Activated CD4-positive, alpha-beta T cell treated with anti-CD3 and anti-CD28 coated beads for 4 hours (primary cell): ENCODE measurements at regions not wholly inside any gene's neighbourhood (a gene's known extent, or its start where the extent isn't known, plus 50 kb on each side); places are given as distances from the start of the nearest gene placed in this dataset.

Source experiments
- DNase-seq, 2 donors: peaks; one replicate each; pipeline ENCODE4 v3.0.0-alpha.2; 2020

DNA sequence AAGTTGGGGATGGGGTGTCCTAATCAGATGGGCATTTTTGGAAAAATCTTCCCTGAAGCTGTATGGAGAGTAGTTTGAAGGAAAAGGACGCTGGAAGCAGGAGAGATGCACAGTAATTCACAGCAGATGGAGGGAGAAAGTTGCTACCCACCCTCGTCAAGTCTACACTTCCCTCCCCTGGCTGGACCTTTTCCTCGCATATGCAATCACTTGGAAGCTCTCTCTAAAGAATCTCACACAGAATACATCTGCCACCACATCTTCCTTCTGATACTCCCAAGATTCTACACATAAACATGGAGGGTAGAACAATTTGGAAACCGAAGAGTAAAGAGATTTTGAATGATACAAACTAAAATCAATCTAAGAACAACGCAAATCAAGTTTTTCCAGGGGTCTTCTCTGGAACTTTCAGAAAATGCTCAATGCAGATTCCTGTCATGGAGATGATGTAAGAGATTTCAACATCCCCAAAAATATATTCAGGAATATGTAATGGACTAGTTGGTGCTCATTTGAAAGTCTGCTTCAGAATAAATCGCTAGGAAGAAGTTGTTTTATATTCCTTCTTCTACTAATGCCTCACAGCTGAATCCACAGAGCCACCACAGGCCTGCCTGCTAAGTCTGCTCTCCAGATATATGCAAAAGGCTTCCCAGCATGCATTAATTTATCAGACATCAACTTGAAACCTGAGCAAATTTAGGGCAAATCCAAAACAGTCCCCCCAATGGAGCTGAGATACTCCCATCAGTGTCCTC, 291.5 kb downstream of the LRATD1 start:
- no peak for DNase-seq

DNA sequence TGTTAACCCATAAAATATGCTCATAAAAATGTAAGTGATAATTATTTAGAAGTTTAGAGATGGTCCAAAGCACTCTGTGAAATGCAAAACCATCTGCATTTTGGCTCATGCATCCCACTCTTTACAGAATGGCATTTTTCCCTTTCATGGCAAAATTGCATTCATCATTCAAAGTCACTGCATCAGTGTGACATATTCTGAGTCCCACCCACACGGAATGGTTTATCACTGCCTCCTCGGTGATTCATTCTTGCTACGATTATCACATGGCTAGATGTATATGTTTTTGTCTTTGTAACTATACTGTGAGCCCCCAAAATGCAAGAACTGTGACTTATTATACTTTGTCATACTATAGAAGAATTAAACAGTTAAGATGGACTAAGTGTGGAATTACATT, 293.0 kb downstream of the LRATD1 start:
- no peak for DNase-seq

DNA sequence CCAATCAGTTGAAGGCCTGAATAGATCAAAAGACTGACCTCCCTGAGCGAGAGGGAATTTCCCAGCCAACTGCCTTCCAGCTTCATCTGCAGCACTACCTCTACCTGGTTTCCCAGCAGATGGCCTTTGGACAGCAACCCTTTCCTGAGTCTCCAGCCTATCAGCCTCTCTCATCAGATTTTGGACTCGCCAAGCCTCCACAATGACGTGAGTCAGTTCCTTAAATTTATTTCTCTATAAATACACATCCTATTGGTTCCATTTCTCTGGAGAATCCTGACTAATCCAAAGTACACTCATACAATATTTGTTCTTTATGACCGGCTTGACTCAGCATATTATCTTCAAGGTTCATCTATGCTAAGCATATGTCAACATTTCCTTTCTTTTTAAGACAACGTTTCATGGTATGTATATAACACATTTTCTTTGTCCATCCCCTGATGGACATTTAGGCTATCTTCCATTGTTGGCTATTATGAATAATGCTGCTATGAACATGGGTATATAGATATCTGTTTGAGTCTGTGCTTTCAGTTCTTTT, 294.6 kb downstream of the LRATD1 start:
- DNase-seq, result no peak

DNA sequence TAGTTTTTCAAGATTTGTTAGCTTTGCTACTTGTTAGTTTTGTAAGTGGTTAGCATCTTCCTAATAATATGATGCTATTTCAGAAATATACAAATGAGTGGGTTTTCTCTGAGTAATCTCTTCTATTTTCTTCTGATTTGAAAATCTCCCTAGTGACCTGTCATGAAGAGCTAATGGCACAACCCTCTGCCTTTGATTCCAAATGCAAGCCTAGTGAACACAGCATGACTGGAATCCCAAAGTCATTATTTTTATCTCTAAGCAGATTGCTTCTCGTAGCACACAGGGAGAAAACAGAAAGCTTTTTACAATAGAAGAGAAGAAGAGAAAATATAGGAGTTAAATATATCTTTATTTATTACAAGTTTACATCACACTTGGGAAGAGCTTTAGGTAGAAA, 295.5 kb downstream of the LRATD1 start:
- no peak for DNase-seq

DNA sequence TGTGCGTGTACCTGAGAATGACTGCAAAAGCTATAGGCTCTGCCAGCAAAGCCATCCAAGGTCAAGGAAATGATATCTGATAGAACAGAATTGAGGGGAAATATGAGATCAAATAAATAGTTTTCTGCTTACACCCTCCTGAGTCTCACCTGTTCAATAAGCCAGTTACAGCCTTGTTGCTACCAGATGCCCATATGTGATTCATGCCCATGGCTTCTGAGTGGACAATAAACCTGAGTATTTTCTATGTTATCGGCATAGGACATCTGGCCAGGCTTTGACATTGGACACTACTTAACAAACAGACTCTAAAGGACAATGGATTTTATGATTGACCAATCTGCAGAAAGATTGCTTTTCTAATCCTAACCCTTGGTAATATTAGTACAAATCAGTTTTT, 297.9 kb downstream of the LRATD1 start:
- no peak for DNase-seq

DNA sequence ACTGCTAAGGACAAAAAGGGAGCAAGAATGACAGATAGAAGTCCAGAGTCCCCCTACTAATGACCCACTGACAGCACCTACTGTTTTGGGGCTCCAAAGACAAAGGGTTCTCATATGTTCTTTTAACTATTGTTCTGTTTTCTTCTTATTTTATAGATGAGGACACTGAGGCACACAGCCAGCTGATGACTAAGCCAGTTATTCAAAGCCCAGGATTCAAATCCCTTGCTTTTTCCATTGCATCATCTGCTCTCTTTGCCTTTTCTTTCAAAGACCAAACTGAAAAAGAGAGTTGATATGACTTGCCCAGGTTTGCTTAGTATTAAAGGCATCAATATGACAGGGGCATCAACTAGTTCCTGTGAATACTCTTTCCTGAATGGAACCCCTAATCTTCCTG, 299.8 kb downstream of the LRATD1 start:
- DNase-seq, result no peak

DNA sequence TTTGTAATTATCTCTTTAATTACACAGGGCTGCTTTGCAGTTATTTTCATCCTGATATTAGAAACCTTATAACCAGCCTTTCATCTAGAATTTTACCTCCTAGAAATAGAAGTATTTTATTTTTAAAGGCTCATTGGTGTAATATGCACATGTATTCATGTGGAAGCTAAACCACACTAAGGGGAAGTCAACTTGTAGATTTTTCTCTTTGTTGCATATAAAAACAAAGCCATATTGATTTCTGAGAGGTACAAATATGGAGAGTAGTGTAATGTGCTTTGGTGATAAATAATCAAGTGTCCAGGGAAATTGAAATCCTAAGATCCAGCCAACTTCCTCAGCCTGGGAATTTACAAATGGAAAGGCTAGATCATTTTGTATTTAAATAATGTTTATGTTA, 301.2 kb downstream of the LRATD1 start:
- no peak for DNase-seq

DNA sequence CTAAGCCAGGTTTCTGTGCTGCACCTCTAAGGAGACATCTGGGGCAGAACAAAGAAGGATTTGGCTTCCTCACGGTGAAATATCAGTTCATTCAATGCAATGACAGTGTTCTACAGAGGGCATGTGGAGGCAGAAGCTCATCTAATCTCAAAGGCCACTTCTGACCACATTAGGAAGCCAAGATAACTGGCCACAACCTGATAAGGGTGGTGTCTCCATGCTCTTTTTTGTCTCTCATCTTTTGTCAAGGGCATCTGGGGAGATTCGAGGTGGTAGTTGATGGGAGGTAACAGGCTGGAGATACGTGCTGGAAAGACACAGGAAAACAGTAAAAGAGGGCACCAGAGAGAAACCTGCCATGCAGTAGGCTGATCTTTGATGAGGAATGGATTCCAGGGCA, 303.9 kb downstream of the LRATD1 start:
- no peak for DNase-seq

DNA sequence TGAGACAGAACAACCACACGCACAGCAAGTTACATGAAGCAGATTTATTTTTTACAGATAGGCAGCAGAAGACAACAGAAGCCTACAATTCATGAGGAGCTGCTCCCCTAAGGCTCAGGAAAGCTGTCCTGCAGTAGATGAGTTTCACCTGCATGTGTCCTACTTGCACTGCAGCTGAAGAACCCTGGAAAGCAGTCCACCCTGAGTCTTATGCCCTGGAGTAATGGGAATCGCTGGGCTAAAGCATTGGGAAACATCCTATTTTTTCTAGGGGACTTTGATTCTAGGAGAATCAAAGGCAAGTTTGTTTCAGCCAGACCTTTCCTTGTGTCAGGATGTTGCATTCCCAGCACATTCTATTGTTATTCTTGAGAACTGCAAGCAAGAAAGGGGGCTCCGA, 304.8 kb downstream of the LRATD1 start:
- DNase-seq, result no peak

DNA sequence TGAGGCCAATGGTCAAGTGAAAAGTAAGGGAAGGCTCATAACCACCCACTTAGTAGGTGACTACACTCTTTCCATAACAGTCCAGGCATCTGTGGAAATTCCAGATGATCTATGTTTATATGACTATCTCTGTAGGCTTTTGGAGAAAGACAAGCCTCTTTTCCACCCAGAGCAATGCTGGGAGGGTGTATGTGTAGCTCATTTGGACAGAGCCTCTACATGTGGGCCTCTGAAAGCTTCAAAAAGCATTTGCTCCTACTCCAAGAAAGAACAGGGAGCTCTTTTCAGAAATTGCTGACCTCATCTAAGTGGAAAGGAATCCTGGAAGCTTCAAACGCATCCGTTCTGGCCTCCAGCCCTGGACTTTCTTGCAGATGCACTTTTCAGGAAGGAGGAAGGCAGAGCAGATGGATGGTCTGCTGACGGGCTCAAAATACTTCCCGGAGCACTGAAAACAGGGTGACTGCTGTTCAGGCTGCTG, 308.7 kb downstream of the LRATD1 start:
- no peak for DNase-seq

DNA sequence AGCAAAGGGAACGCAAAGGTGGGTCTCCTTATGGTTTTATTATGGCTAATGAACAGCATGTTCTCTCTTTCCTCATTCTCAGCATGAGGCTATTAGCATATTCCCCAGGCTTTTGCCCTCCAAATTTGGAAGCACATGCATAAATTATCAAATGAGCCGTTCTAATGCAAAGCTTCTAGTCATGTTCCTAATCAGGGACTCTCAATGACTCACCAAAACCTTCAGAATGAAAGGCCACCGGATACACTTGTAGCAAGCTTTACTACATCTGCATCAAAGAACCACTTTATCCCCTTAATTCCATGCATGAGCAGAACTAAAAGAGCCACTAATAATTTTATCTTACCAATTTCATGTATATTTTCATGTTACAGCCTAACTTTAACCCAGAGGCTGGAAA, 310.5 kb downstream of the LRATD1 start:
- no peak for DNase-seq

DNA sequence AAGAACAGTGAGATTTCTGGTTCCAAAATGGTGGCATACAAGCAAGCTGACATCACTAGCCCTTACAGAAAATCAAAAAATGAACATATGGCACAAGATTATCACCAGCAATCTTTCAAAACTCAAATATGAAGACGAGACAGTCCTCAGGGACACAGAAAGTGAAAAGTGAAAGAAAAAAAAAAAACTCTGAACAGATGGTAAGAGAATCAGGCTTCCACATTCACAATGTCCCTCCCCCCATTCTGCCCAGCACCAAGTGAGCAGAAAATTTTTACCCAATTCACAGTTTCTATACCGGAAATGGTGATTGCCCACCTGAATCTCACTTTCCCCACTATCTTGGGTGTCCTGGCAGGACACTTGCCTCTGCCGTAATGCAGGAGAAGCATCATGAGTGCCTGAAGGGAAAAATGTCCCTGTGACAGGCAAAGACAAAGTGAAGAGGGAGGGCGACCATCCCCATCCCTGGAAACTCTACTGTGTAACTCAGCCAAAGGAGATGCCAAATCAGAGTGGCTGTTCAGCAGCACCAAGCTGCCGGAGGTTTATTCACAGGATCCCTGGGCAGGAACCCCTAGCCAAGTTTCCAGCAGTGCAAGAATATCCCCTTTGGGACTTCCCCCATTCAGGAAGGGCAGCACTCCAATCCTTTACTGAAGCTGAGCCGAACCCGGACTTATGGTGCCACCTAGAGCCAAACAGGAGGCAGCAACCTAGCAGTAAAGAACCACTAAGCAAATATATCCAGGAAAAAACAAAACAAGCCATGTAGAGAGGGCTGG, 312.2 kb downstream of the LRATD1 start:
- no peak for DNase-seq

DNA sequence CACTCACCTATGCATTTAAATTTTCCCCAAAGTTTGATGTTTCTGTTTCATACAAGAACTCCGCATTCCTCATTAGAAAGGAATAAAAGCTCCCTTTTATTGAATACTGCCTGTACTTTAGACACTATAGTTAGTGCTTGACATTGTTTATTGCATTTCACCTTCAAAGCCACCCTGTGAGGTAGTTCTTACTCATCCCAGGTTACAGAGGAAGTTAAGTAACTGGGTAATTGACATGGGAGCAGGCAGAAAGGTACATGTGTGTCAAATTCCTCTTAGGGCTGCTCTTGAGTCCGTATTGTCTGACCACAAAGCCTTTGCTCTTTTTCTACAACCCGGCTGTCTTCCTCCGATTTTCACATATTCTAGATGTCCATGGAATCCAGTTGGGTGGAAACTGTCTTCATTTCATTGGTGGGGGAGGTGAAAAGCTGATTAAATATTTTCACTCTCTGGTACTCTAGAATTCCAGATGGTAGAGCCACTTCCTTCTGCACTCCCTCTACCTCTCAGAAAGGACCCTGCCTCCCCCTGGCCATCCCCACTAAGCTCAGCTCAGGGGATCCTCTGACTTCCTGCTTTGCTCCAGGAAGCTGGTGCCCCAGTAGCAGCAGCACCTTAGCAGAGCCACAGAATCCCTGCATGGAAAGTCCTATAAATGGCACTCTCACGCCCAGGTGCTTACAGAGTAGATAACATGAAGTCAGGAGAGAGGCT, 319.2 kb downstream of the LRATD1 start:
- no peak for DNase-seq

DNA sequence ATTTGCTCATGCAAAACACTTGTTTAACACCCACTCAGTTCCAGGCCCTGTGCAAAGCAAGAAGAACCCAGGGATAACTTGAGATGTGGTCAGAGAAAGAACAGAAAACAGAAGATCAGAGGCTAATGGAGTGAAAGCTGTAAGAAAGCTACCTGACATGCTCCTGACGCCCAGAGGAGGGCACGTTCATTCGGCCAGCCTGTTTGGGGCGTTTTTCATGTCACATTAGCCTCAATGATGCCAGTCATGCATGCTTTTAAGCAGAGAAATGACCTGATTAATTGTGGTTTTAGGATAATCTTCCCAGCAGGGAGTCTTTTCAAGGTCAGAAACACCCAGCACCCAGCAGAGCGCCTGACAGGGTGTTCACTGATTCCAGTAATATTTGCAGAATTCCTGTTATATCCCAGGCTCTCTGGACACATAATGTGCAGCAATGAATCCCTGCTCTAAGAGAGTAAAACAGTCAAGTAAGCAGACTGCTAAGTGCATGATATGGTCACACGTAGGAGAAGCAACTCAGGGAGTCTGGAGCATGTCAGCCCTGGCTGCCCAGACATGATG, 320.0 kb downstream of the LRATD1 start:
- DNase-seq, result no peak

DNA sequence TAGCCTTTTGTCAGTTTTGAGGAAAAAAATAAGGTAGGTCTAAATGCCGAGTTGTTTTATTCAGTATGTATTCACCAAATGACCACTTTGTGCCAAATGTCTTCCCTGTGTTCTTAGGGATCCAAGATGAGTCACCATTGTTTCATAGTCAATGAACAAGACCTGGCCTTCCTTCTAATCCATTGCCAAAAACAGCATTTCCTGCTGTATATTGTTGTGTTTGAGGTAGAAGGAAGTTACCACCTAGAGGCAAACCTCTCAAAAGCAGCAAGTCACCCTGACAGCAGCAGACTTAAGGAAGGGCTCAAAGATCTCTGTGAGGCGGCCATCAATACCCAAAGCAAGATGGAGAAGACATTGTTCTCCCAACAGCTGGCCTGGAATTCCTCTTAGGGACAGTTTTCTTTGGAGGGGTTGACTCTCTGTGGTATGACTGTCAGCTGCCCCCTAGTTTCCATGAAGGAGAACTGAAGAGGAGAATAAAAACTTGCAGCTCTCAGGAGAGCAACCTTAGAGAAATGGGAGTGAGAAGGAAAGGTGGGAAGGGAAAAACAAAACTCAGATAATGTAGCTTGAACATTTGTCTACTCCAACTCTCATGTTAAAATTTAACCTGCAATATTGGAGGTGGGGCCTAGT, 328.3 kb downstream of the LRATD1 start:
- no peak for DNase-seq

DNA sequence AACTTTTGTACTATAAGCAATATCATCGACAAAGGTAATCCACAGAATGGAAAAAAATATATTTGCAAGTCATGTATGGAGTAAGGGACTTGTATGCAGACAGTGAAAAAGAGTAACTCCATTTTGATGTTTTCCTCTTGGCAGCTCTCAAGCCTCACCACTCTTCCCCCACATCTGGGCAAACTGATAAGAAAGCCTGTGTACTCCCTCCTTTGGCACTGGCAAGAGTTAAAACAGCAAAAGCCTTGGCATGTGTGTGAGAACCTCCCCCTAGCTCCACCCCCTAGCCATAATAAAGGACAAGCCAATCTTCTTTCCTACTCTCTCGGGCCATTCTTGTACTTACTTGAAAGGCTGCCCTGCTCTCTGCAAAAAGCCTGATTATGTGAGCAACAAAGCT, 335.2 kb downstream of the LRATD1 start:
- DNase-seq, result no peak

DNA sequence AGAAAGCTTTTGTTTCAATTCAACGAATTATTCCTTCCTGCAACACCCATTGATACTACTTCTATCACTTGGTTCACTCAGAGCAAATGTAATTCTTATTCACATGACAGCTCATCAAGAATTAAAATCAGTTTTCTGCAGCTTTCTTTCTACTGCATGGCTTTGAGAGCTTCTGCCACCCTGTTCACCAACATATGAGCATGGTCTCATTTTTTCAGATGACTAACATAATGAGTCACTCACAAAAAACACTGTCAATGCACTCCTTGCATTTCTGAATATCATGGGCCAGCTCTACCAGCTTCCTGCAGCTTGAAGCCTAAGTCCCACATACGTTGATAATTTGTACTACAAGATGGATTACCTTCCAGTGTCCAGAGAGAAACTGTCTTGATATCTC, 342.9 kb downstream of the LRATD1 start:
- DNase-seq, result no peak

DNA sequence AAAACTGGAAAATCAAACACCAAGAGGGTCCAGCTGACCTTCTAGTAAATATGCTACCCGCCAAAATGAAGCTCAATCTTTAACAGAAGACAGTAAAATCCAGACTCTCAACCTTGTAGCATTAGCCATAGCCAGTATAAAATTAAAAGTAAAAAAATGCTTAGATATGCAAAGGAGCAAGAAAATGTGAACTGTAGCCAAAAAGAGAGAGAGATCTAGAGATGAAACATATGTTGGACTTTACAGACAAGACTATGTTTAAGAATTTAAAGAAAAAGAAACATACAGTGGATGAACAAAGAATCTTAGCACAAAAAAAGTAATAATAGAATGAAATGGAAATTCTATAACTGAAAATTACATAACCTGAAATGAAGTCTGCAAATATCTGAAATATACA, 344.5 kb downstream of the LRATD1 start:
- no peak for DNase-seq

DNA sequence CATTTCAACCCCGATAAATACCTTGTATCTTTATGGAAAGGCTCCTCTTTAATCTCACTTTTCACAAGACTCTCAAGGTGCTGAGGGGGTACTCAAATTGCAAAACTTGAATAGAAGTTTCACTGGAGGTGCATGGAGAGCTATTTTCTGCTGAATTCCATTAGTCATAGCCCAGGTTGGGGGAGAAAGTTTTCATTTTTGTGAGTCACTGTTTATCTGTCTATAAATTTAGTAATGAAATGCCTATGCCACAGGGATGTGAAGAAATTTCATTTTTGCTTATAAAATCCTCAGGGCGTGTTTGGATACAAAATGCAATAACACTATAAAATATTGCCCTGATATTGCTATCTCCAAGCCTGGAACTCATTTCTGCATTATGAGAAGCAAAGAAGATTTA, 346.3 kb downstream of the LRATD1 start:
- no peak for DNase-seq

DNA sequence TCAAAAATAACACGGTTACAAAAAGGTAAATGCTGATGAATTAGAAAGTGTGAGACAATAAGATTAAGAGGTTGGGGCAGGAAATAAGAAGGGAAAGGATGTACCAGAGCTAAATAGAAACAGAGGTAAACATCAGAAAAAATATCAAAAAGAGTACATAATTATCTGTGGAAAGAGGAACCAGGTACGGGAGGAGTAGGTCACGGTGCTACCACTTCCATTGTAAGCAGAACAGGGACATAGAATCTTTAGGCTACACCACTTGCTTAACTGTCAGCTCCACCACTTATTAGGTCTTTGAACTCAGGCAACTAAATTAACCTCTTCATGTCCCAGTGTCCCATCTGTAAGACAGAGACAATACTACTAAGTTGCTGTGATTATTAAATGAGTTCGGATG, 350.3 kb downstream of the LRATD1 start:
- DNase-seq, result no peak

DNA sequence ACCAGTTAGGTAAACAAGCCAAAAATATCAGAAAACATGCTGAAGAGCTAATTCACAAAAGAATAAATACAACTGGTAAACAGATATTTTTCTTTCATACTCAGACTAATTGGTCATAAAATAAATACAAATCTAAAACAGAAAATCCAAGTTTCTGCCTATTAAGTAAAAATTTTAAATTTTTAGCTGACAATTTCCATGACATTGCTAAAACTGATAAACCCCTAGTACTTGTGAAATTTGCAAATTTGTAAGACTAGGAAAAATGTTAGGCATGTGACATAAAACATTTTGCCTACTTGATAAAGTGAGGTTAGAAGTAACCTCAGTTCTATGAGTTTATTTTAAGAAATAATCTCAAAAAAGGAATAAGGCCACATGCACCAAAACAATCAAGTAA, 356.1 kb downstream of the LRATD1 start:
- no peak for DNase-seq

DNA sequence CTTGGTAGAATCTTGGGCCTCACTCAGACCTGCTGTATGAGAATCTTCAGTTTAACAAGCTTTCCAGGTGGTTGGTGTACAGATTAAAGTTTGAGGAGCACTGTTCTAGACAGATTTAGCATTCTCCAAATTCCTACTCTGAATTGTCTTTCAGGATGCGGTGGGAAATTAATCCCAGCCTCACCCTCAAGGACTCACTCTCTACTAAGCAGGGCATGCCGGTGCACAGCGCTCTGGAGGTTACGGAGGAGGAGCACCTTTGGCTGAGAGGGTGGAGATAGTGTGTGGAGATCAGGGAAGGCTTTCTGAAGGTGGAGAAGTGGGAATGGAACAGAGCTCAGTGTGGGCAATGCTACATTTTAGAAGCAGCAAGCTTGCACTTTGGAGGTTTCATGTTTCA, 359.2 kb downstream of the LRATD1 start:
- DNase-seq, result no peak

DNA sequence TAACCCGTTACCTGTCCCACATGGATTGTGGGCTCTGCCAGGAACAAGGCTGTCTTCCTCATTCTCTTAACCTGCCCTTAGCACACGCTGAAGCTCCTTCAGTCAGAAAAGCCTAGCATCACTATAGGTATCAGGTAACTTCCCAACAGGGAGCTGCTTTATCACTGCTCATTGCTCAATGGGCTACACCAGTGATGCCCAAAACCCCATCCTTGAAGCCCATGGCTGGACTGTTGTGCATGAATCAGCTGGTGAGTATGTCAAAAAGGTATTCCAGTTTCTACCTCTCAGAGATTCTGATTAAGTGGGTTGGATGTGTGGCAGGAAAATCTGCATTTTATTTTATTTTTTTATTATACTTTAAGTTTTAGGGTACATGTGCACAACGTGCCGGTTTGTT, 362.2 kb downstream of the LRATD1 start:
- no peak for DNase-seq
